ENCODE measurements at regions not wholly inside any gene's neighbourhood (a gene's known extent, or its start where the extent isn't known, plus 50 kb on each side); places are given as distances from the start of the nearest gene placed in this dataset.

DNA sequence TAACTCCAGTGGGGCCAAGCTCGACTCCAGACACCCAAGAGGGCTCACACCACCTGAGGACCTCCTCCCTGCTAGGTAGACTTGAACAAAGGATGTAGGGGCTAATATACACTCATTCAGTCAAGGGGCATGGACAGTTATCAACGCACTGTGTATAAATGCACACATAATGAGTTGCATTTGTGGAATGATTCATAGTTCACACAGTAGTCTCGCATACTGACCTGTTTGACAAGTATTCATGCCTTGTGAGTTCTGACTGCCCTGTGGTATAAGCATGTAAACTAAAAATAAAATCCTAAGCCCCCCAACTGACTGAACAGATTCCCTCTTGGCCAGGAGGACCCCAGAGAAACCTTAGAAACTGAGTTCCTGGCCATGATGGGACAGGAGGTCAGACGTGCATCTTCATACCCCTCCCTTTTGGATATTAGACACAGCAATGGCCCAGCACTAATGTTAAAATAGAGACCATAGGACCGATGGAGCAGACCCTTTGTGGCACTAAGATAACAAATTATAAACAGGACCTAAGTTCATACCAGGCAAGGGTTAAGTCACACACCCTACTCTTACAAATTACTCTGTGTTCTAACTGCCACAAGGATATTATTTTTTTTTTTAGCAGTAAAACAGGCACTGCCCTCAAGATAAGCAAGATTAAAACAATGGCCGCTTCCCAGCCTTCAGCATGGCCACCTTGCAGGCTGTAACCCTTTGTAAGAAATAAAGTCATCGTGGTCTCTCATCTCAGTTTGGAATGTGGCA lies 124.4 kb downstream of the TTLL2 start:
- no peak for ATAC-seq (ENCODE audit: insufficient number of reproducible peaks, low FRiP score, low read depth)
- Histone ChIP-seq H3K4me3 (no peak overlapping the region), H3K27ac (no peak overlapping the region), H3K36me3 (no peaks in the 10 kb centered on the region), H3K9me3 (no peaks in the 10 kb centered on the region), H3K4me1 (ENCODE audit: control insufficient read depth in 1 of 2, low read depth in 2 of 2) (no peaks in the 10 kb centered on the region), H3K27me3 (replicated peaks; ENCODE audit: insufficient read depth) (no peaks in the 10 kb centered on the region)
- TF ChIP-seq, protein P1, sequence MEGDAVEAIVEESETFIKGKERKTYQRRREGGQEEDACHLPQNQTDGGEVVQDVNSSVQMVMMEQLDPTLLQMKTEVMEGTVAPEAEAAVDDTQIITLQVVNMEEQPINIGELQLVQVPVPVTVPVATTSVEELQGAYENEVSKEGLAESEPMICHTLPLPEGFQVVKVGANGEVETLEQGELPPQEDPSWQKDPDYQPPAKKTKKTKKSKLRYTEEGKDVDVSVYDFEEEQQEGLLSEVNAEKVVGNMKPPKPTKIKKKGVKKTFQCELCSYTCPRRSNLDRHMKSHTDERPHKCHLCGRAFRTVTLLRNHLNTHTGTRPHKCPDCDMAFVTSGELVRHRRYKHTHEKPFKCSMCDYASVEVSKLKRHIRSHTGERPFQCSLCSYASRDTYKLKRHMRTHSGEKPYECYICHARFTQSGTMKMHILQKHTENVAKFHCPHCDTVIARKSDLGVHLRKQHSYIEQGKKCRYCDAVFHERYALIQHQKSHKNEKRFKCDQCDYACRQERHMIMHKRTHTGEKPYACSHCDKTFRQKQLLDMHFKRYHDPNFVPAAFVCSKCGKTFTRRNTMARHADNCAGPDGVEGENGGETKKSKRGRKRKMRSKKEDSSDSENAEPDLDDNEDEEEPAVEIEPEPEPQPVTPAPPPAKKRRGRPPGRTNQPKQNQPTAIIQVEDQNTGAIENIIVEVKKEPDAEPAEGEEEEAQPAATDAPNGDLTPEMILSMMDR (IDR thresholded peaks at IDR 0.05) = no peak
- no peak for DNase-seq (ENCODE audit: low spot score)

DNA sequence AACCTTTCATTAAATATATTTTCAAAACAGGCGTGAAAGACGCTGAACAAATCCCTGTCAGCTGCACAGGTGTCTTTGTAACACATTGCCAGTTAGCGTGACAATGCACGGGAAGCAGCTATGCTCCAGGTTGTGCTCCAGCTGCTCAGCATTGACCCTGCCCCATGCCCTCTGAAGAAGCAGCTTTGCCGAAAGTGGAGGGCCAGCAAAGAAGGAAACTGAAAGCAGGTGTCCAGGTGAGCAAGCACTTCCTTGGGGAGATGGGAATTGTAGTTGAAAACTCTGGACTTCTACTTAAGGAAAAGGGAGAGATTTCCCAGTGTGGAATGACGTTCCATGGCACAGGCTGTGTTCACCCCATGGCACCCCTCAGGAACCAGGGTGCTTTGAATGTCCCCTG lies 125.7 kb downstream of the TTLL2 start:
- H3K27me3 ChIP-seq (replicated peaks; ENCODE audit: insufficient read depth) = no peaks in the 10 kb centered on the region
- ATAC-seq (ENCODE audit: insufficient number of reproducible peaks, low FRiP score, low read depth) (no peak), DNase-seq (ENCODE audit: low spot score) (no peak)
- H3K4me3 ChIP-seq = no peak overlapping the region
- no peak overlapping the region for H3K27ac ChIP-seq
- H3K36me3 ChIP-seq = no peaks in the 10 kb centered on the region
- H3K4me1 ChIP-seq (ENCODE audit: control insufficient read depth in 1 of 2, low read depth in 2 of 2) = no peaks in the 10 kb centered on the region
- TF ChIP-seq, protein P1 (IDR thresholded peaks at IDR 0.05) = no peak
- H3K9me3 ChIP-seq = no peaks in the 10 kb centered on the region

DNA sequence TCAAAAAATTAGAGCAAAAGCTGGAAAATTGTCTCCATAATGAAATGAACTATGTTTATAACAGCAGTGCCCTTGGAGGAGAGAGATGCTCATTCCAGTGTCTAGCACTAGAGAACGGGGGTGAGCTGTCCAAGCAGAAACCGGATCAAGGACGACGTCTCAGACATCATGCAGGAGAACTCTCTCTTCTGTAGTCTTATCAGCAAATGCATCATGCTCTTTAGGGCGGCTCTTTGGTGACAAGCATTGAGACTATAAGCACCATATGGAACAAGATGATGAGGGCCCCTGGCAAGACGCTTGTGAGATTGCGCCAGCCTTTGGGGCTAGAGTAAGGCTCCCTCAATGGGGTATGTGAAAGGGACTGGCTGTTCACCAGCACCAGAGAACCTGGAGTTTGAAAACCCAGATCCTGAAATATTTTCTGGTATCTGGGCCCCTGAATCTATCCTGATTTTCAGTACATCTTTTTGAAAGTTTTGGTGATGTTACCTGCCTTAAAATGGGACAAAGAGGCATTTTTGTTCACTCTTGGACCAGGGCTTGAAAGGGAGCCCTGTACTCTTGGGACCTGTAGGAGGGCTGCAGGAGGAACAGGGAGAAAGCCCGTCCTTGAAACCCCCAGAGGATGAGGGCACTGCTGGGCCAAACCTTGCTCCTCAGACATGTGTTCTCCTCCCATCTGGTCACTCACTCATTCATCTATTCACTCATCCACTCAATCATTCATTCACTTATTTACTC lies 127.6 kb downstream of the TTLL2 start:
- TF ChIP-seq, protein P1 (IDR thresholded peaks at IDR 0.05) = no peak
- ATAC-seq (ENCODE audit: insufficient number of reproducible peaks, low FRiP score, low read depth) (no peak), DNase-seq (ENCODE audit: low spot score) (no peak)
- Histone ChIP-seq H3K27me3 (replicated peaks; ENCODE audit: insufficient read depth) (no peaks in the 10 kb centered on the region), H3K27ac (no peak overlapping the region), H3K36me3 (no peaks in the 10 kb centered on the region), H3K4me1 (ENCODE audit: control insufficient read depth in 1 of 2, low read depth in 2 of 2) (no peaks in the 10 kb centered on the region), H3K9me3 (no peaks in the 10 kb centered on the region), H3K4me3 (no peak overlapping the region)

DNA sequence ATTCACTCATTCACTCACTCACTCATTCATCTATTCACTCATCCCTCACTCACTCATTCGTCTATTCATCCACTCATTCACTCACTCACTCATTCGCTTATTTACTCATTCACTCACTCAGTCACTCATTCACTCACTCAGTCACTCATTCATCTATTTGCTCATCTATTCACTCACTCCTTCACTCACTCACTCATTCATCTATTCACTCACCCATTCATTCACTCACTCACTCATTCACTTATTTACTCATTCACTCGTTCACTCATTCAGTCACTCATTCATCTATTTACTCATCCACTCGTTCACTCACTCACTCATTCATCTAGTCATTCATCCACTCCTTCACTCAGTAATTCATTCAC lies 128.2 kb downstream of the TTLL2 start:
- ATAC-seq (ENCODE audit: insufficient number of reproducible peaks, low FRiP score, low read depth) (no peak), DNase-seq (ENCODE audit: low spot score) (no peak)
- no peak overlapping the region for H3K27ac ChIP-seq
- no peaks in the 10 kb centered on the region for H3K36me3 ChIP-seq
- TF ChIP-seq, protein P1 (IDR thresholded peaks at IDR 0.05) = no peak
- no peak overlapping the region for H3K4me3 ChIP-seq
- H3K27me3 ChIP-seq (replicated peaks; ENCODE audit: insufficient read depth) = no peaks in the 10 kb centered on the region
- no peaks in the 10 kb centered on the region for H3K4me1 ChIP-seq (ENCODE audit: control insufficient read depth in 1 of 2, low read depth in 2 of 2)
- H3K9me3 ChIP-seq = no peaks in the 10 kb centered on the region

DNA sequence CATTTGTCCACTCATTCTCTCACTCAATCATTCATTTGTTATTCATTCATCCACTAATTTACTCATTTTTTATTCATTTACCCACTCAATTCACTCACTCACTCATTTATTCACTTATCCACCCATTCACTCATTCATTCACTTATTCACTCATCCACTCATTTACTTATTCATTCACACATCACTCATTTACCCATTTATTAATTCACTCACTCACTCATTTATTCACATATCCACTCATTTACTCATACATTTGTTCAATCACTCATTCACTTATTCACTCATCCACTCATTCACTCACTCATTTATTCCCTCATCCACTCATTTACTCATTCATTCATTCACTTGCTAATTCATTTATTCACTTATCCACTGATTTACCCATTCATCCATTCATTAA lies 129.1 kb downstream of the TTLL2 start:
- Histone ChIP-seq H3K27me3 (replicated peaks; ENCODE audit: insufficient read depth) (no peaks in the 10 kb centered on the region), H3K4me3 (no peak overlapping the region), H3K4me1 (ENCODE audit: control insufficient read depth in 1 of 2, low read depth in 2 of 2) (no peaks in the 10 kb centered on the region), H3K27ac (no peak overlapping the region), H3K36me3 (no peaks in the 10 kb centered on the region), H3K9me3 (no peaks in the 10 kb centered on the region)
- DNase-seq (ENCODE audit: low spot score) = no peak
- TF ChIP-seq, protein P1 (IDR thresholded peaks at IDR 0.05) = no peak
- ATAC-seq (ENCODE audit: insufficient number of reproducible peaks, low FRiP score, low read depth) = no peak
